Endothelial cell (in vitro differentiated cells): ENCODE measurements at regions not wholly inside any gene's neighbourhood (a gene's known extent, or its start where the extent isn't known, plus 50 kb on each side); places are given as distances from the start of the nearest gene placed in this dataset.
A peak's percentile ranks its signal among the peaks of the same experiment; 100 is the strongest.

Source experiments
- DNase-seq: peaks from one replicate; pipeline ENCODE4 v3.0.0; 2021; ENCODE audit warnings: low spot score
- H3K27ac Mint-ChIP-seq: one replicate; pipeline ENCODE4 v1.8.0; 2021; ENCODE audit warnings: mixed read lengths, inconsistent platforms; ENCODE audit not compliant: unreplicated experiment
- H3K27me3 Mint-ChIP-seq: one replicate; pipeline ENCODE4 v1.8.0; 2021; ENCODE audit warnings: mild to moderate bottlenecking, moderate library complexity, mixed read lengths, inconsistent platforms; ENCODE audit not compliant: unreplicated experiment
- H3K36me3 Mint-ChIP-seq: one replicate; pipeline ENCODE4 v1.8.0; 2021; ENCODE audit warnings: mild to moderate bottlenecking, low read depth, mixed read lengths, inconsistent platforms; ENCODE audit not compliant: unreplicated experiment
- H3K4me1 Mint-ChIP-seq: one replicate; pipeline ENCODE4 v1.8.0; 2021; ENCODE audit warnings: mild to moderate bottlenecking, mixed read lengths, inconsistent platforms; ENCODE audit not compliant: unreplicated experiment
- H3K4me3 Mint-ChIP-seq: one replicate; pipeline ENCODE4 v1.8.0; 2021; ENCODE audit warnings: mild to moderate bottlenecking, mixed read lengths, inconsistent platforms; ENCODE audit not compliant: unreplicated experiment
- H3K9me3 Mint-ChIP-seq: one replicate; pipeline ENCODE4 v1.8.0; 2021; ENCODE audit warnings: mixed read lengths, inconsistent platforms; ENCODE audit not compliant: unreplicated experiment
- TF ChIP-seq, protein P1 (sequence below): fragments of 200-600 bp; sonication (generic); IDR thresholded peaks from one replicate; pipeline ENCODE4 v1.5.0; 2021; ENCODE audit warnings: antibody characterized with exemption; ENCODE audit not compliant: unreplicated experiment

DNA sequence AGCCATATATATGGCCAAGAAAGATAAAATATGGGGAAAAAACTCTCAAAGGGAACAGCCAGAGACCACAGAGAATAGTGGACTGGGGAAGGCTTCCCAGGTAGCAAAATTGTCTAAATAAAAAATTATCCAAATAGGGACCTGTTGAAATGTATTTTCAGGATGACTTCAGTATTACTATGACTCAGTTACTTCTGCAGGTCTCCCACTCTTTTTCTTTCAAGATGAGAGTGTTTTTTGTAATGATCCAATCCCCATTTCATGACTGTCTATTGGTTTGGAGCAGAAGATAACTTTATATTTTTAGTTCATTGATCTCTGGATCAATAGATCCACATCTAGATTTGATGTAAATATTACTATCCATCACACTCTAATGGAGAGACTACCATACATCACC lies 372.1 kb upstream of the EMCN start:
- Mint-ChIP-seq H3K36me3 (no peaks in the 10 kb centered on the region), H3K4me1 (no peaks in the 10 kb centered on the region), H3K4me3 (no peak overlapping the region), H3K27me3 (no peaks in the 10 kb centered on the region), H3K9me3 (no peaks in the 10 kb centered on the region), H3K27ac (no peak overlapping the region)
- TF ChIP-seq, protein P1, sequence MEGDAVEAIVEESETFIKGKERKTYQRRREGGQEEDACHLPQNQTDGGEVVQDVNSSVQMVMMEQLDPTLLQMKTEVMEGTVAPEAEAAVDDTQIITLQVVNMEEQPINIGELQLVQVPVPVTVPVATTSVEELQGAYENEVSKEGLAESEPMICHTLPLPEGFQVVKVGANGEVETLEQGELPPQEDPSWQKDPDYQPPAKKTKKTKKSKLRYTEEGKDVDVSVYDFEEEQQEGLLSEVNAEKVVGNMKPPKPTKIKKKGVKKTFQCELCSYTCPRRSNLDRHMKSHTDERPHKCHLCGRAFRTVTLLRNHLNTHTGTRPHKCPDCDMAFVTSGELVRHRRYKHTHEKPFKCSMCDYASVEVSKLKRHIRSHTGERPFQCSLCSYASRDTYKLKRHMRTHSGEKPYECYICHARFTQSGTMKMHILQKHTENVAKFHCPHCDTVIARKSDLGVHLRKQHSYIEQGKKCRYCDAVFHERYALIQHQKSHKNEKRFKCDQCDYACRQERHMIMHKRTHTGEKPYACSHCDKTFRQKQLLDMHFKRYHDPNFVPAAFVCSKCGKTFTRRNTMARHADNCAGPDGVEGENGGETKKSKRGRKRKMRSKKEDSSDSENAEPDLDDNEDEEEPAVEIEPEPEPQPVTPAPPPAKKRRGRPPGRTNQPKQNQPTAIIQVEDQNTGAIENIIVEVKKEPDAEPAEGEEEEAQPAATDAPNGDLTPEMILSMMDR: no peak
- DNase-seq: no peak

DNA sequence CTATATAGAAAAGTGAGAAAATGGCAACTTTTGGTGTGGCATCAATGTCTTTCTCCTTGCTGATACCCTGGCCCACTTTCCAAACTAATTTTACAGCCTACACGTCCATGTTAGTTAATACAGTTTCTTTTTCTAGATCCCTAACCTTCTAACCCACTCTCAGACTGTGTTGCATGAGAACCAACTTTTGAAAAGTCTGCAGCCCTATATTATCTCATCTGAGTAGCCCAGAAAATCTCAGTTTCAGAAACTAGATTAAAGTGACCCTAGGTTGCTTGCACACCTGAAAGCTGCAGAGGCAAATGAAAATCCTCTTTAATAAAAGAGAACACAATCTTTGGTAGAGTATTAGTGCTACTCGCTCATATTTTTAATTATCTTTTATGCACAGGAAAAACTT lies 371.6 kb upstream of the EMCN start:
- DNase-seq: no peak
- TF ChIP-seq, protein P1: no peak
- Mint-ChIP-seq H3K36me3 (no peaks in the 10 kb centered on the region), H3K9me3 (no peaks in the 10 kb centered on the region), H3K4me3 (no peak overlapping the region), H3K27ac (no peak overlapping the region), H3K27me3 (no peaks in the 10 kb centered on the region), H3K4me1 (no peaks in the 10 kb centered on the region)

DNA sequence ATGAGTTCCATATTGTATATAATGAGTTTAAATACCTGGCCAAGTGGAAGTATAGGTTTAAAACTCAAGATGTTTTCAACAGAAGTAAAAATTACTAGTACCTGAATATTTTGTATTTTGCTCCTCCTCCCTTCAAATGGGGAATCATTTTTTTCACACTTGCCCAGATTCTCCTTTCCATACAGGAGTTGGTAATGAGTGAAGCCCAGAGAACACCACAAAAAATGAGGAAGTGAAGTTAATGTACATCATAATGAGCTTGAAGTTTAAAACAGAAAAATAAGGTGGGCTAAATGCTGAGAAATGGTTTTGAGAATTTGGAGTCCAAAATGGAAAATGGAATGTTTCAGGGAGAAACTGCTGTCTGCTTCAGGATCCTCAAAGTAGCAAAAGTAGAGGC lies 364.8 kb upstream of the EMCN start:
- peaks cover 1% of the 10 kb centered on the region for H3K27me3 Mint-ChIP-seq
- H3K9me3 Mint-ChIP-seq: no peaks in the 10 kb centered on the region
- no peak overlapping the region for H3K27ac Mint-ChIP-seq
- DNase-seq: no peak
- H3K4me1 Mint-ChIP-seq: peaks cover 8% of the 10 kb centered on the region
- H3K36me3 Mint-ChIP-seq: no peaks in the 10 kb centered on the region
- TF ChIP-seq, protein P1: no peak
- no peak overlapping the region for H3K4me3 Mint-ChIP-seq

DNA sequence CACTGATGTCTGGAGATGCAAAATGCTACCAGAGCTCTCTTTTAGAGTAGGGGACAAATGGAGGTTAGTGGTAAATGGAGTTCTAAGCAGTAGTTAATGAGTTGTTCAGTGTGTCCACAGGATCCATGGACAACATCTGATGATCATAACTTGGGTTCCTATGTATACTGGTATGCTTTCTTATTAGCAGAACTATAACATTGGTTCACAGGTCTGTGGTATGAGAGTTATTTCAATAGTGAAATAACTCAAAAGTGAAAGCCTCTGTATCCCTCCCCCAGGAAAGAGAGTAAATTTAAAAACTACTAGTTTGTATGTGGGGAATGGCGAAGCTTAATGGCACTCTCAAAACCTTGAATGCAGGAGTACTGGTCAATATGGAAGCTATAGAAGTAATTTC lies 363.5 kb upstream of the EMCN start:
- TF ChIP-seq, protein P1: no peak
- no peak overlapping the region for H3K4me3 Mint-ChIP-seq
- peaks cover 1% of the 10 kb centered on the region for H3K27me3 Mint-ChIP-seq
- H3K36me3 Mint-ChIP-seq: no peaks in the 10 kb centered on the region
- DNase-seq: no peak
- H3K27ac Mint-ChIP-seq: no peak overlapping the region
- no peaks in the 10 kb centered on the region for H3K9me3 Mint-ChIP-seq
- peaks cover 8% of the 10 kb centered on the region for H3K4me1 Mint-ChIP-seq

DNA sequence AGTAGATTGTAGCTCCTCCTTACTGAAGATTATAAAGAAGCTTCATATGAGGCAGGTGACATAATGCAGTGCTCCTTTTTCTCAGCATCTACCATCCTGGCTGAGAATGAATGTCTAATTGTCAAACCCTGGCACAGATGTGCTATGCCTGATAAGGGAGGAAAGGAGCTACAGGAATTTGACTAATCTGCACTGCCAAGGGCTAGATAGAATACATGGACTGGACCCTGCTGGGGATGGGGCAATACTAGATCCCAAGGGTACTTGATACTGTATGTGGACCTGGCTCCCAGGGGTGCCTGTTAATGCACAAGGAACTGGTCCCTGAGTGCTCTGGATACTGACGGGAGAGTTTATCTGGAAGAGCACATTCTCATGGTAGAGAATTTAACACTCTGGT lies 362.2 kb upstream of the EMCN start:
- H3K36me3 Mint-ChIP-seq: no peaks in the 10 kb centered on the region
- H3K9me3 Mint-ChIP-seq: no peaks in the 10 kb centered on the region
- H3K4me1 Mint-ChIP-seq: peaks cover 8% of the 10 kb centered on the region
- peaks cover 3% of the 10 kb centered on the region for H3K27me3 Mint-ChIP-seq
- H3K27ac Mint-ChIP-seq: no peak overlapping the region
- peak; percentile 22 for DNase-seq
- TF ChIP-seq, protein P1: no peak
- no peak overlapping the region for H3K4me3 Mint-ChIP-seq
